ENCODE measurements at regions not wholly inside any gene's neighbourhood (a gene's known extent, or its start where the extent isn't known, plus 50 kb on each side); places are given as distances from the start of the nearest gene placed in this dataset.
"Not testable (repeated sequence)": the region's sequence is repeated elsewhere in the genome, so short reads cannot be mapped to it uniquely, and the experiment has no call there.

GRCh38 chr1:2851918-2852317, 50.4 kb upstream of the TTC34 start:
- H3K9me3 Mint-ChIP-seq, H3K27ac Mint-ChIP-seq, H3K36me3 Mint-ChIP-seq, H3K4me1 Mint-ChIP-seq, H3K4me3 Mint-ChIP-seq, DNase-seq: not testable (repeated sequence)
- H3K27me3 Mint-ChIP-seq (ENCODE audit: low read depth in 3 of 3): peaks cover 2 to 22% (median 5%) of the 10 kb centered on the region in 3 donors

DNA sequence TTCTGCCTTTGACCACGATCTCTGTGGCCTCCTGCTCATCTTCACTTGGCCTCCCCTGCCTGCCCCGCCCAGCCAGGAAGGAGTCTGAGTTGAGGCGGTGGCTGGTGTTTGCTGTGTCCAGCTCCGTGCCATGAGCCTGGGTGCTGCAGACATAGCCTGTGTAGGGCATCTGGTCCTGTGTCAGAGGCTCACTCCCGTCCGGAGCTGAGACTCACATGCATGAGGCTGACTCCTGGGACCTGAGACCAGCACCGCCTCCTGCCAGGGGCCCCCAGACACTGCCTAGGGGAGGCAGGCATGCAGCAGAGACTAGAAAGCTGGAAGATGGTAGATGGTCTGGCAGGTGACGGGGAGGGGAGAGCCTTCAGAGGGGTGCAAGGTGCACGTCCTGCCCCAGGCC, 52.2 kb upstream of the TTC34 start:
- H3K27me3 Mint-ChIP-seq (ENCODE audit: low read depth in 3 of 3): peaks cover 2 to 15% (median 5%) of the 10 kb centered on the region in 3 donors
- H3K36me3 Mint-ChIP-seq: no peaks in the 10 kb centered on the region
- DNase-seq: no peak
- H3K9me3 Mint-ChIP-seq: no peaks in the 10 kb centered on the region
- no peak overlapping the region for H3K27ac Mint-ChIP-seq
- H3K4me1 Mint-ChIP-seq: peaks cover 0 to under 1% of the 10 kb centered on the region in 2 donors
- no peak overlapping the region for H3K4me3 Mint-ChIP-seq

- Mint-ChIP-seq H3K27me3 (ENCODE audit: low read depth in 3 of 3) (peaks cover 2 to 11% (median 5%) of the 10 kb centered on the region in 3 donors), H3K27ac (no peak overlapping the region), H3K4me3 (no peak overlapping the region), H3K4me1 (peaks cover 0 to 1% of the 10 kb centered on the region in 2 donors), H3K9me3 (no peaks in the 10 kb centered on the region), H3K36me3 (no peaks in the 10 kb centered on the region)
- DNase-seq: no peak
These were observed 52.7 kb upstream of the TTC34 start for GRCh38 chr1:2854151-2854550.

DNA sequence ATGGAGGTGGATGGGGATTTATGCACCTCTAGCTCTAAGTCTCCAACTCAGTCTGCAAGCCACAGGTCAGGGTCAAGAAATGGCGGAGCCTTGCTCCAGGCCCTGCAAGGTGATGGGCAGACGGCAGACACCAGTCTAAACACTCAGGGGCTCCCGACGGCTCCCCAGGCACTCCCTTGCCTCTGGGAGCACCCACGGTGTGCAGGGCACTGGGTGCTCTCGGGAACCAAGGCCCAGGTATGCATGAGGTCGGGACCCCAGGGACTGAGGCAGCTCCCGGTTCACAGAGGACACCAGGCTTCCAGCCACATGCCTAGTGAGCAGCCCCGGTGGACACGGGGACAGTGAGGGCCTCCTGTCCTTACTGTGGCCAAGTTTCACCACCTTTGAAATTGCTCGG, 53.1 kb upstream of the TTC34 start:
- Mint-ChIP-seq H3K36me3 (no peaks in the 10 kb centered on the region), H3K4me3 (no peak overlapping the region), H3K27me3 (ENCODE audit: low read depth in 3 of 3) (peaks cover 2 to 7% (median 5%) of the 10 kb centered on the region in 3 donors), H3K27ac (no peak overlapping the region), H3K9me3 (no peaks in the 10 kb centered on the region), H3K4me1 (peaks cover 0 to 1% of the 10 kb centered on the region in 2 donors)
- no peak for DNase-seq

DNA sequence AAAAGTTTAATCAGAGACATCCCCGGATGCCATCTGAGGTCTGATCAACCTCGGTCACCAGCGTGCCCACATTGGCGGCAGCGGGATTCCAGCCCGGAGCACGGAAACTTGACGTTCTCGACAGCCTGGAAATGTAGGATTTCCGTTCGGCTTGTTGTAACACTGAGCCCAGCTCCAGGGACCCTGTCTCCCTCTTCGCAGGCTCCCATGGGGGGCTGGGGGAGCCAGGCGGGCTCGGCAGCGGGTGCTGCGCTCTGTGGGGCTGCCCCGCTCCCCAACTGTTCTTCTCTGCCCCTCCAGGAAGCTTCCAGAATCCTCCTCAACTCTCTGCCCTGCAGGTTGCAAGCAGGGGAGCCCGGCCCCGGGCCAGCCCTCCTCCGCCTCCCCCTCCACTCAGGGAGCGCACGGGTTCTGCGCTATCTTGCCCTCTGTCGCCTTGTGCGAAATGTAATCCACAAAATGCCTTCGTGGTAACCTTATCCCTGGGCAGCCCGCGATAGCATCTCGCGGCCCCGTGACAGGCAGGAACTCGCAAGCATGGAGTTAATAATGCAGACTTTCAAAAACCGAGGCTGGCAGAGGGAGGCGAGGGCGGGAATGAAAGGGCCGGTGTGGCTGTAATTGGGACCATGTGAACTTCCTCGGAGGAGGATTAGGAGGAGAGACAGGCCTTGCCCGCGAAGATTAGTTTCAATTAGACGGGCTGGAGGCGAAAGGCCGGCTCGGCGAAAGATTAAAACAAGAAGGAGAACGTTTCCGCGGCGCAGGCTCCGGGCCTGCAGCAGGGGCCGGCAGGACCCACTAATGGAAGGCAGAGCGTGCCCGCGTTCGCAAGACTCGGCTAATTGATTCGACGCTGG, 53.9 kb upstream of the TTC34 start:
- no peaks in the 10 kb centered on the region for H3K36me3 Mint-ChIP-seq
- H3K4me1 Mint-ChIP-seq: peaks cover 0 to 1% of the 10 kb centered on the region in 2 donors
- no peak overlapping the region for H3K4me3 Mint-ChIP-seq
- H3K9me3 Mint-ChIP-seq: no peaks in the 10 kb centered on the region
- no peak for DNase-seq
- H3K27ac Mint-ChIP-seq: no peak overlapping the region
- peaks cover 2 to 5% (median 3%) of the 10 kb centered on the region in 3 donors for H3K27me3 Mint-ChIP-seq (ENCODE audit: low read depth in 3 of 3)

DNA sequence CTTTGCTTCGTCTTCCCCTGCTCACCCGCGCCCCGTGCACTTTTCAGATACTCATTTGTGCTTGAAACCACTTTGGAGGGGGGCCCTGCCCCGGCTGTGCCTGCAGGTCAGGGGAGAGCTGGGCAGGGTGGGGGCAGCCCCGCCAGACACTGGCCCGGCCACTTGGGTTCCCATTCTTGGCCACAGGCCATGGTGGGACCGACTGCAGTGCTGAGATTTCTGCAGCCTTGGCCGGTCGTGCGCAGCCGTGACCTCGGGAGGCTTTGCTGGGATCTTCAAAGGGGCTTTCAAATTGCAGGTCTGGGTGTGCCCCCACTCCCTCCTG, 54.5 kb upstream of the TTC34 start:
- DNase-seq: no peak
- no peak overlapping the region for H3K27ac Mint-ChIP-seq
- no peak overlapping the region for H3K4me3 Mint-ChIP-seq
- no peaks in the 10 kb centered on the region for H3K36me3 Mint-ChIP-seq
- H3K27me3 Mint-ChIP-seq (ENCODE audit: low read depth in 3 of 3): peaks cover 2 to 5% (median 3%) of the 10 kb centered on the region in 3 donors
- H3K9me3 Mint-ChIP-seq: no peaks in the 10 kb centered on the region
- H3K4me1 Mint-ChIP-seq: peaks cover 0 to 1% of the 10 kb centered on the region in 2 donors

- Mint-ChIP-seq H3K36me3 (no peaks in the 10 kb centered on the region), H3K4me3 (no peak overlapping the region), H3K27me3 (ENCODE audit: low read depth in 3 of 3) (peaks cover 2 to 3% (median 2%) of the 10 kb centered on the region in 3 donors), H3K4me1 (peaks cover 0 to 1% of the 10 kb centered on the region in 2 donors), H3K9me3 (no peaks in the 10 kb centered on the region), H3K27ac (no peak overlapping the region)
- DNase-seq: no peak
These were observed 55.3 kb upstream of the TTC34 start for GRCh38 chr1:2856676-2857375.

GRCh38 chr1:2857521-2857920, 56.0 kb upstream of the TTC34 start:
- Mint-ChIP-seq H3K4me1 (peaks cover 0 to 1% of the 10 kb centered on the region in 2 donors), H3K27me3 (ENCODE audit: low read depth in 3 of 3) (peaks cover 0 to 3% (median 2%) of the 10 kb centered on the region in 3 donors), H3K27ac (no peak overlapping the region), H3K36me3 (no peaks in the 10 kb centered on the region), H3K9me3 (no peaks in the 10 kb centered on the region), H3K4me3 (no peak overlapping the region)
- DNase-seq: no peak

GRCh38 chr1:2858676-2859075, 57.2 kb upstream of the TTC34 start:
- DNase-seq: no peak
- Mint-ChIP-seq H3K27me3 (ENCODE audit: low read depth in 3 of 3) (peaks cover 0 to 3% (median 2%) of the 10 kb centered on the region in 3 donors), H3K27ac (peak overlapping the region in 5 of 6 donors; percentile 23 to 80 (median 65)), H3K36me3 (no peaks in the 10 kb centered on the region), H3K9me3 (no peaks in the 10 kb centered on the region), H3K4me3 (no peak overlapping the region), H3K4me1 (peaks cover 0 to 1% of the 10 kb centered on the region in 2 donors)

DNA sequence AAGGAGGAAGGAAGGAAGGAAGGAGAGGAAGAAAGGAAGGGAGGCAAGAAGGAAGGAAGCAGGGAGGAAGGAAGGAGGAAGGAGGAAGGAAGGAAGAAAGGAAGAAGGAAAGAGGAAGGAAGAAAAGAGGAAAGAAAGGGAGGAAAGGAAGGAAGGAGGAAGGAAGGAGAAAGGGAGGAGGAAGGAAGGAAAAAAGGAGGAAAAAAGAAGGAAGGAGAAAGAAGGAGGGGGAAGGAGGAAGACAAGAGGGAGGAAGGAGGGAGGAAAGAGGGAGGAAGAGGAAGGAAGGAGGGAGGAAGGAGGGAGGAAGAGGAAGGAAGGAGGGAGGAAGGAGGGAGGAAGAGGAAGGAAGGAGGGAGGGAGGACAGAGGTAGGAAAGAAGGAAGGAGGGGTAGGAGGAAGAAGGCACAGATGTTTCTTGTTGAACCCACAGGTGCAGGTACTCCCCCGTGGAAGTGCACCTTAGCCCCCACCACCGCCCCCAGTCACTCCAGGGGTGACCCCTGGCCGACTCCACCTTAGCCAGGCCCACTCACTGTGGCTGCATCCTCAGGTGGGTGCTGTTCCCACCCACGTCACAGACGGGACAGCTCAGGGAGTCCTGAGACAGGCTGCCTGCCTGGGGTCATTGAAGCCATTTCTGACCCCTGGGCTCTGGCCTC, 57.9 kb upstream of the TTC34 start:
- peaks cover 0 to 3% (median 0%) of the 10 kb centered on the region in 3 donors for H3K27me3 Mint-ChIP-seq (ENCODE audit: low read depth in 3 of 3)
- H3K9me3 Mint-ChIP-seq: no peaks in the 10 kb centered on the region
- H3K4me1 Mint-ChIP-seq: peaks cover 0 to 1% of the 10 kb centered on the region in 2 donors
- H3K27ac Mint-ChIP-seq: peak overlapping the region in 1 of 6 donors; percentile 72
- no peaks in the 10 kb centered on the region for H3K36me3 Mint-ChIP-seq
- DNase-seq: no peak
- H3K4me3 Mint-ChIP-seq: no peak overlapping the region

- no peak overlapping the region for H3K27ac Mint-ChIP-seq
- H3K9me3 Mint-ChIP-seq: no peaks in the 10 kb centered on the region
- peaks cover 0 to 3% (median 0%) of the 10 kb centered on the region in 3 donors for H3K27me3 Mint-ChIP-seq (ENCODE audit: low read depth in 3 of 3)
- no peak overlapping the region for H3K4me3 Mint-ChIP-seq
- H3K4me1 Mint-ChIP-seq: peaks cover 0 to 1% of the 10 kb centered on the region in 2 donors
- no peaks in the 10 kb centered on the region for H3K36me3 Mint-ChIP-seq
- no peak for DNase-seq
These were observed 58.5 kb upstream of the TTC34 start for GRCh38 chr1:2859881-2860430.

DNA sequence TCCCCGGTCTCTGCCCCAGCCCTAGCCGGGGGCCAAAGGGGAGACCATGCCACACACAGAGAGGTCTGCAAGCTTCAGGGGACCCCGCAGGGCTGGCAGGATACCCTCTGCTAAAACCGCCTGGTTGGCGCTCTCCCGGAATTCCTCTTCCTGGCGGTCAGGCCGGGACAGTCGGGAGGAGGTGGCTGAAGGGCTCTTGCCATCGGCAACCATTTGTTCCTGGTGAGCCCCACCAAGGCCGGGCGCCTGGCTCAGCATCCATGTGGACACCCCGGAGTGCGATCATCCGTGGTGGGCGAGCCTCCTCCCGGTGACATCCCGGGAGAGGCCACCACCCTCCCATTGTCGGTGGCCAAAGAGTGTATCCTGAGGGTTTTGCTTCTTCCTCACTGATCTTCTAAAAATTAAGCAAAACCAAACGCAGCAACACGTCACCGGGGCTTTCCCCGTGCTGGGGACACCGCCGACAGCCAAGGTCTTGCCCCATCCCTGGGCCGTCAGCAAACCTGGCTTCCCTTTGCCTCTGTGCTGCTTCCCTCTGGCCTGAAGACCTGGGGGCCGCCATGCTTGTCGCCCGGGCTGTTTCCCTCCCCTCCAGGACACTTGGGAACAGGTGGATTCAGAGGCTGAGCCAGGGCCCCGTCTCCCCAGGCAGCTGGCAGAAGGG, 59.1 kb upstream of the TTC34 start:
- H3K4me1 Mint-ChIP-seq: peaks cover 0 to 1% of the 10 kb centered on the region in 2 donors
- H3K27ac Mint-ChIP-seq: no peak overlapping the region
- H3K9me3 Mint-ChIP-seq: no peaks in the 10 kb centered on the region
- DNase-seq: no peak
- H3K36me3 Mint-ChIP-seq: no peaks in the 10 kb centered on the region
- no peak overlapping the region for H3K4me3 Mint-ChIP-seq
- peaks cover 0 to 3% (median 0%) of the 10 kb centered on the region in 3 donors for H3K27me3 Mint-ChIP-seq (ENCODE audit: low read depth in 3 of 3)

DNA sequence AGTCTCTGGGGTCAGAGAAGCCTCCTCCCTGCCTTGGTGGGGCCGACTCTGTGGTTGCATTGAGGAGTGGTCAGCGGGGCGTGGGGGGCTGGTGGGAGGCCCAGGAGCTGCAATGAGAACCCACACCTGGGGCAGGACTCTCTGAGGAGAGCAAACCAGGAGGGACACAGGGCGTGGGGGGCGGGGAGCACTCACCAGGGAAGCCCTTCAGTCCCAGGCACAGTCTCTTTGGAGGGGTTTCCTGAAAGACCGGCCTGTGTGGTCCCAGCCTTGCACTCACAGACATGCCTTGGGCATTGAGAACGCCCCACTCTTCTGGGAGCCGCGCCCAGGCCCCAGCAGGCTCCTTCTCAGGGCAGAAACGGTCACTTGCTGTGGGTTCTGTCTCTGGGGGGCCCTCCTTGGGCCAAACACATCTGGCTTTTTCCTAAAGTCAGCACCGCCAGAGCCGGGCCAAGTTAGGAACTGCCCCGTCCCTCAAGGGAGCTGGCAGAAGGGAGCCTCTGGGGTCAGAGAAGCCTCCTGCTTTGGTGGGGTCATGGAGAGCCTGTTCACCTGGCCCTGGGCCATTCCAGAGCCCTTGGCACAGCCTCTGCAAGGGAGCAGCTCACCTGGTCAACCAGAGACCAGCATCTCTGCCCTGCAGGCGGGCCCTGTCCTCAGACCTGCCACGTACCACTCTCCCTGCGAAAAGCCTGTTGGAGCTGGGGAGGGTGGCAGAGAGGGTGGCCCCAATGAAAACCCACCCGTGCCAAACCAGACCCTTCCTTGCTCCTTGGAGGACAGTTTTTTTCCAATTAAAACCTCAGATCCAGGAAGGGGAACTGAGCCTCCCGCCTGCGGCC, 59.9 kb upstream of the TTC34 start:
- no peak for DNase-seq
- no peaks in the 10 kb centered on the region for H3K9me3 Mint-ChIP-seq
- H3K27me3 Mint-ChIP-seq (ENCODE audit: low read depth in 3 of 3): peaks cover 0 to under 1% (median 0%) of the 10 kb centered on the region in 3 donors
- peaks cover 0 to 1% of the 10 kb centered on the region in 2 donors for H3K4me1 Mint-ChIP-seq
- no peak overlapping the region for H3K27ac Mint-ChIP-seq
- H3K4me3 Mint-ChIP-seq: no peak overlapping the region
- H3K36me3 Mint-ChIP-seq: no peaks in the 10 kb centered on the region

Measured in immature natural killer cell (primary cell).